ENCODE measurements at regions not wholly inside any gene's neighbourhood (a gene's known extent, or its start where the extent isn't known, plus 50 kb on each side); places are given as distances from the start of the nearest gene placed in this dataset.

GRCh38 chr7:52741670-52742290 is 293.7 kb upstream of the POM121L12 start:
- CTCF ChIA-PET, result interaction anchor here (0.7 kb wide), 1 partner anchor 432 kb away, joined by 4 read pairs; no protein-coding TSS in a partner anchor

DNA sequence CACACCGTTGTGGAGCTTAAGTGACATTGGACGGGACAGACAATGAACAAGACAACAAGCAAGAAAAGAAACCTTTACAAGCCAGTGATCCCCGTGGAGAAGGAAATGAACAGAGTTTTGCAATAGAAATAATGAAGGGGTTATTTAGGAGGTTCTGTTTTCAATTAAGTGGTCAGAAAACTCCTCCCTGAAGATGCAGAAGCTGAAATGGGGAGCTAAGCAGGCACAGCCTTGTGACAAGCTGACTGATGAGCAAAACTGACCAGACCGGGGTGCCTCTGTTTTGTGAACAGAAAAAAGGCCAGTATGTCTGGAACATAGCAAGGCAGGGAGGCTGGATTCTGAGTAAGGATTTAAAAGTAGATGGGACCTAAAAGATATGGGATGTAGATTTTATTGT is 299.8 kb upstream of the POM121L12 start:
- no peaks in the 10 kb centered on the region for H3K4me1 ChIP-seq (ENCODE audit: control insufficient read depth, insufficient read depth, low read length)
- no peaks in the 10 kb centered on the region for H3K36me3 ChIP-seq (ENCODE audit: control insufficient read depth in 2 of 2, insufficient read depth in 1 of 2, low read length in 2 of 2)
- ChIA-PET CTCF (no interaction called here), POLR2A (no interaction called here)
- H3K27ac ChIP-seq (ENCODE audit: extremely low read depth, low read depth, low read length), result no peak overlapping the region
- H3K9me3 ChIP-seq (ENCODE audit: control insufficient read depth, insufficient read depth, low read depth, low read length), result no peaks in the 10 kb centered on the region
- TF ChIP-seq GLI2 (tag by site-specific recombination; IDR thresholded peaks at IDR 0.05; ENCODE audit: borderline replicate concordance, low read depth), result no peak
- TF ChIP-seq ZBTB17 (tag by site-specific recombination; IDR thresholded peaks at IDR 0.05), result no peak
- TF ChIP-seq ZNF2 (tag by site-specific recombination; IDR thresholded peaks at IDR 0.05), result no peak
- TF ChIP-seq MZF1 (tag by site-specific recombination; IDR thresholded peaks at IDR 0.05; ENCODE audit: borderline replicate concordance), result no peak
- no peak for TF ChIP-seq KLF9 (tag by site-specific recombination; IDR thresholded peaks at IDR 0.05; ENCODE audit: low read depth)
- TF ChIP-seq, protein P1, sequence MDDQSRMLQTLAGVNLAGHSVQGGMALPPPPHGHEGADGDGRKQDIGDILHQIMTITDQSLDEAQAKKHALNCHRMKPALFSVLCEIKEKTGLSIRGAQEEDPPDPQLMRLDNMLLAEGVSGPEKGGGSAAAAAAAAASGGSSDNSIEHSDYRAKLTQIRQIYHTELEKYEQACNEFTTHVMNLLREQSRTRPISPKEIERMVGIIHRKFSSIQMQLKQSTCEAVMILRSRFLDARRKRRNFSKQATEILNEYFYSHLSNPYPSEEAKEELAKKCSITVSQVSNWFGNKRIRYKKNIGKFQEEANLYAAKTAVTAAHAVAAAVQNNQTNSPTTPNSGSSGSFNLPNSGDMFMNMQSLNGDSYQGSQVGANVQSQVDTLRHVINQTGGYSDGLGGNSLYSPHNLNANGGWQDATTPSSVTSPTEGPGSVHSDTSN (CRISPR knock-in tag; IDR thresholded peaks at IDR 0.05), result no peak
- no peak for TF ChIP-seq ZNF24 (tag by site-specific recombination; IDR thresholded peaks at IDR 0.05)
- TF ChIP-seq ZBTB44 (tag by site-specific recombination; IDR thresholded peaks at IDR 0.05), result no peak
- no peak for TF ChIP-seq ZNF707 (tag by site-specific recombination; IDR thresholded peaks at IDR 0.05)
- no peak for TF ChIP-seq ZNF184 (tag by site-specific recombination; IDR thresholded peaks at IDR 0.05)
- no peak for TF ChIP-seq KLF17 (tag by site-specific recombination; IDR thresholded peaks at IDR 0.05)
- H3K4me3 ChIP-seq (ENCODE audit: low read depth, low read length), result no peak overlapping the region

More at GRCh38 chr7:52741670-52742290, 293.7 kb upstream of the POM121L12 start:
- H3K9me3 ChIP-seq (ENCODE audit: control insufficient read depth, insufficient read depth, low read depth, low read length), result no peaks in the 10 kb centered on the region
- no peak overlapping the region for H3K4me3 ChIP-seq (ENCODE audit: low read depth, low read length)
- POLR2A ChIA-PET, result no interaction called here
- TF ChIP-seq ZNF768 (tag by site-specific recombination; IDR thresholded peaks at IDR 0.05) (no peak), ZNF211 (tag by site-specific recombination; IDR thresholded peaks at IDR 0.05; ENCODE audit: low read depth) (no peak), ZNF76 (tag by site-specific recombination; IDR thresholded peaks at IDR 0.05; ENCODE audit: borderline replicate concordance, low read depth) (no peak), ZNF391 (tag by site-specific recombination; IDR thresholded peaks at IDR 0.05; ENCODE audit: borderline replicate concordance, low read depth) (no peak), ZNF335 (tag by site-specific recombination; conservative IDR thresholded peaks at IDR 0.05) (no peak), ZNF274 (IDR thresholded peaks at IDR 0.05; ENCODE audit: low read length) (no peak), ZNF274 (tag by site-specific recombination; IDR thresholded peaks at IDR 0.05; ENCODE audit: borderline replicate concordance) (no peak), ZNF302 (tag by site-specific recombination; IDR thresholded peaks at IDR 0.05; ENCODE audit: low read depth) (no peak), ZNF223 (tag by site-specific recombination; IDR thresholded peaks at IDR 0.05) (no peak), ZNF2 (tag by site-specific recombination; IDR thresholded peaks at IDR 0.05) (no peak), ZNF133 (tag by site-specific recombination; IDR thresholded peaks at IDR 0.05) (no peak), ZNF184 (tag by site-specific recombination; IDR thresholded peaks at IDR 0.05) (no peak), ZNF658 (tag by site-specific recombination; IDR thresholded peaks at IDR 0.05) (no peak), ZNF623 (tag by site-specific recombination; IDR thresholded peaks at IDR 0.05) (no peak), ZNF48 (tag by site-specific recombination; IDR thresholded peaks at IDR 0.05) (no peak), AEBP2 (tag by site-specific recombination; IDR thresholded peaks at IDR 0.05; ENCODE audit: borderline replicate concordance) (no peak)
- TF ChIP-seq, protein P2, sequence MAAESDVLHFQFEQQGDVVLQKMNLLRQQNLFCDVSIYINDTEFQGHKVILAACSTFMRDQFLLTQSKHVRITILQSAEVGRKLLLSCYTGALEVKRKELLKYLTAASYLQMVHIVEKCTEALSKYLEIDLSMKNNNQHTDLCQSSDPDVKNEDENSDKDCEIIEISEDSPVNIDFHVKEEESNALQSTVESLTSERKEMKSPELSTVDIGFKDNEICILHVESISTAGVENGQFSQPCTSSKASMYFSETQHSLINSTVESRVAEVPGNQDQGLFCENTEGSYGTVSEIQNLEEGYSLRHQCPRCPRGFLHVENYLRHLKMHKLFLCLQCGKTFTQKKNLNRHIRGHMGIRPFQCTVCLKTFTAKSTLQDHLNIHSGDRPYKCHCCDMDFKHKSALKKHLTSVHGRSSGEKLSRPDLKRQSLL (tag by site-specific recombination; IDR thresholded peaks at IDR 0.05), result no peak
- TF ChIP-seq, protein P3, sequence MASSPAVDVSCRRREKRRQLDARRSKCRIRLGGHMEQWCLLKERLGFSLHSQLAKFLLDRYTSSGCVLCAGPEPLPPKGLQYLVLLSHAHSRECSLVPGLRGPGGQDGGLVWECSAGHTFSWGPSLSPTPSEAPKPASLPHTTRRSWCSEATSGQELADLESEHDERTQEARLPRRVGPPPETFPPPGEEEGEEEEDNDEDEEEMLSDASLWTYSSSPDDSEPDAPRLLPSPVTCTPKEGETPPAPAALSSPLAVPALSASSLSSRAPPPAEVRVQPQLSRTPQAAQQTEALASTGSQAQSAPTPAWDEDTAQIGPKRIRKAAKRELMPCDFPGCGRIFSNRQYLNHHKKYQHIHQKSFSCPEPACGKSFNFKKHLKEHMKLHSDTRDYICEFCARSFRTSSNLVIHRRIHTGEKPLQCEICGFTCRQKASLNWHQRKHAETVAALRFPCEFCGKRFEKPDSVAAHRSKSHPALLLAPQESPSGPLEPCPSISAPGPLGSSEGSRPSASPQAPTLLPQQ (tag by site-specific recombination; IDR thresholded peaks at IDR 0.05), result no peak
- no peaks in the 10 kb centered on the region for H3K36me3 ChIP-seq (ENCODE audit: control insufficient read depth in 2 of 2, insufficient read depth in 1 of 2, low read length in 2 of 2)
- H3K4me1 ChIP-seq (ENCODE audit: control insufficient read depth, insufficient read depth, low read length), result no peaks in the 10 kb centered on the region
- no peak overlapping the region for H3K27ac ChIP-seq (ENCODE audit: extremely low read depth, low read depth, low read length)

Measured in HEK293 (cell line).